IMR-90 (cell line): ENCODE measurements at regions not wholly inside any gene's neighbourhood (a gene's known extent, or its start where the extent isn't known, plus 50 kb on each side); places are given as distances from the start of the nearest gene placed in this dataset.

Source experiments
- ATAC-seq: fragments of 200-7000 bp; cut with Tn5 transposase; 2 replicates; pipeline ENCODE4 v1.9.1; 2020; ENCODE audit warnings: low read depth, mild to moderate bottlenecking, moderate library complexity
- BruUV-seq: library from RNA; stranded (reverse); fragments of 400-500 nt; replicated peaks from 2 replicates; lab custom pipeline; 2021; lab: Mats Ljungman, UMichigan
- CTCF ChIA-PET: fragments of 300-600 bp; formaldehyde crosslinking; extraction: SDS; loops from one replicate; lab custom pipeline; 2021; ENCODE audit warnings: antibody characterized with exemption; lab: Yijun Ruan, JAX
- POLR2A ChIA-PET: fragments of 300-600 bp; sonication (Branson Sonifier 250); formaldehyde crosslinking; loops from one replicate; lab custom pipeline; 2022; ENCODE audit warnings: antibody characterized with exemption; ENCODE audit not compliant: unreplicated experiment; lab: Charles Lee
- DNase-seq: peaks from one replicate; pipeline ENCODE4 v3.0.0; 2013
- H2AFZ ChIP-seq: replicated peaks from 2 replicates; pipeline ENCODE3; 2013; ENCODE audit warnings: low read length, mild to moderate bottlenecking; ENCODE audit not compliant: poor library complexity
- H2AK5ac ChIP-seq: 2 replicates; pipeline ENCODE4 v1.6.1; 2013; ENCODE audit warnings: low read depth, low read length, inconsistent platforms
- H2AK9ac ChIP-seq: replicated peaks from 2 replicates; pipeline ENCODE3; 2013; ENCODE audit warnings: mild to moderate bottlenecking, low read depth, low read length, moderate library complexity; ENCODE audit not compliant: poor library complexity
- H2BK120ac ChIP-seq: 2 replicates; pipeline ENCODE4 v1.6.1; 2013; ENCODE audit warnings: low read depth, low read length, inconsistent platforms
- H2BK15ac ChIP-seq: 3 replicates; pipeline ENCODE4 v1.6.1; 2013; ENCODE audit warnings: low read depth, low read length, inconsistent platforms
- H2BK20ac ChIP-seq: 2 replicates; pipeline ENCODE4 v1.6.1; 2013; ENCODE audit warnings: low read depth, mild to moderate bottlenecking, inconsistent platforms, low read length, moderate library complexity
- H2BK5ac ChIP-seq: 2 replicates; pipeline ENCODE4 v1.6.1; 2013; ENCODE audit warnings: mild to moderate bottlenecking, low read depth, low read length, inconsistent platforms; ENCODE audit not compliant: poor library complexity, severe bottlenecking
- H3K14ac ChIP-seq: replicated peaks from 2 replicates; pipeline ENCODE4 v1.6.1; 2013; ENCODE audit warnings: low read depth, low read length, inconsistent platforms
- H3K18ac ChIP-seq: 2 replicates; pipeline ENCODE4 v1.6.1; 2013; ENCODE audit warnings: low read depth, low read length, control low read depth
- H3K23ac ChIP-seq: 2 replicates; pipeline ENCODE4 v1.6.1; 2013; ENCODE audit warnings: low read depth, low read length, inconsistent platforms
- H3K27ac ChIP-seq: 2 replicates; pipeline ENCODE4 v1.5.1; 2013; ENCODE audit warnings: mild to moderate bottlenecking, control low read depth, low read length; ENCODE audit not compliant: insufficient read depth
- H3K27me3 ChIP-seq: 2 replicates; pipeline ENCODE4 v1.6.1; 2013; ENCODE audit warnings: low read length; ENCODE audit not compliant: control insufficient read depth, insufficient read depth
- H3K36me3 ChIP-seq: 2 replicates; pipeline ENCODE4 v1.6.1; 2013; ENCODE audit warnings: low read length, mixed read lengths; ENCODE audit not compliant: control insufficient read depth, insufficient read depth
- H3K4ac ChIP-seq: 2 replicates; pipeline ENCODE4 v1.6.1; 2013; ENCODE audit warnings: low read depth, low read length, inconsistent platforms
- H3K4me1 ChIP-seq: 2 replicates; pipeline ENCODE4 v1.6.1; 2013; ENCODE audit warnings: low read length, mixed read lengths; ENCODE audit not compliant: control insufficient read depth, insufficient read depth
- H3K4me2 ChIP-seq: 2 replicates; pipeline ENCODE4 v1.6.1; 2013; ENCODE audit warnings: low read depth, mild to moderate bottlenecking, control low read depth, low read length, moderate library complexity
- H3K4me3 ChIP-seq: 2 replicates; pipeline ENCODE4 v1.5.1; 2013; ENCODE audit warnings: low read depth, mild to moderate bottlenecking, control low read depth, low read length, moderate library complexity; ENCODE audit not compliant: insufficient read depth
- H3K56ac ChIP-seq: 2 replicates; pipeline ENCODE4 v1.6.1; 2013; ENCODE audit warnings: low read length, inconsistent platforms; ENCODE audit not compliant: insufficient read depth; ENCODE audit errors: extremely low read depth
- H3K79me1 ChIP-seq, 2 experiments: 2 replicates each; pipeline ENCODE4 v1.6.1; 2013; ENCODE audit warnings: low read length in 2 of 2, inconsistent platforms in 1 of 2, low read depth in 1 of 2
- H3K9ac ChIP-seq: 2 replicates; pipeline ENCODE4 v1.6.1; 2013; ENCODE audit warnings: low read depth, low read length, control low read depth
- H3K9me1 ChIP-seq: 2 replicates; pipeline ENCODE4 v1.6.1; 2013; ENCODE audit warnings: low read length, inconsistent platforms; ENCODE audit not compliant: insufficient read depth
- H3K9me3 ChIP-seq: 2 replicates; pipeline ENCODE4 v1.6.1; 2013; ENCODE audit warnings: low read length; ENCODE audit not compliant: control insufficient read depth, insufficient read depth
- H4K20me1 ChIP-seq: 2 replicates; pipeline ENCODE4 v1.6.1; 2013; ENCODE audit warnings: low read length, inconsistent platforms; ENCODE audit not compliant: insufficient read depth
- H4K5ac ChIP-seq: 2 replicates; pipeline ENCODE4 v1.6.1; 2013; ENCODE audit warnings: mild to moderate bottlenecking, low read depth, low read length, control low read depth
- H4K8ac ChIP-seq, 2 experiments: 2 replicates each; pipeline ENCODE4 v1.6.1; 2013; ENCODE audit warnings: low read depth in 2 of 2, low read length in 2 of 2, control low read depth in 1 of 2, inconsistent platforms in 1 of 2
- H4K91ac ChIP-seq: 2 replicates; pipeline ENCODE4 v1.6.1; 2013; ENCODE audit warnings: low read depth, low read length, inconsistent platforms; ENCODE audit not compliant: insufficient read depth
- BHLHE40 ChIP-seq: fragments of 150-350 bp; IDR thresholded peaks from 2 replicates; pipeline ENCODE4 v1.6.1; 2016; ENCODE audit warnings: mild to moderate bottlenecking, low read depth, low read length
- CTCF ChIP-seq: conservative IDR thresholded peaks from 2 replicates; pipeline ENCODE4 v1.5.1; 2012; ENCODE audit warnings: mild to moderate bottlenecking, low read depth, low read length, improper control_type of control experiment
- MAFK ChIP-seq: IDR thresholded peaks from 2 replicates; pipeline ENCODE4 v1.6.1; 2012; ENCODE audit warnings: low read depth, low read length, improper control_type of control experiment
- RCOR1 ChIP-seq: IDR thresholded peaks from 2 replicates; pipeline ENCODE4 v1.6.1; 2012; ENCODE audit warnings: mild to moderate bottlenecking, low read length, improper control_type of control experiment; ENCODE audit not compliant: insufficient replicate concordance
- USF2 ChIP-seq: fragments of 150-350 bp; IDR thresholded peaks from 2 replicates; pipeline ENCODE4 v1.6.1; 2017; ENCODE audit warnings: mild to moderate bottlenecking, antibody characterized with exemption, low read length, low read depth
- whole genome bisulfite sequencing, 2 experiments: methylation state at CpG; one replicate each; pipeline versions ENCODE4 v1.1.5 to v1.1.7; 2013; ENCODE audit warnings: missing lambda C conversion rate in 2 of 2; ENCODE audit not compliant: insufficient read length in 1 of 2; ENCODE audit errors: extremely low coverage in 2 of 2; 5-methylcytosine and 5-hydroxymethylcytosine counted together
- dilution Hi-C: fragments of 300-500 bp; cut with HindIII; formaldehyde crosslinking; loops from one replicate; pipeline ENCODE4 v1.14.3; 2018; ENCODE audit warnings: low sequenced_read_pairs; ENCODE audit not compliant: unreplicated experiment
- in situ Hi-C: fragments of 300-500 bp; cut with MboI; formaldehyde crosslinking; loops from 3 replicates; pipeline ENCODE4 v1.14.3; 2019; ENCODE audit warnings: low sequenced_read_pairs, inconsistent platforms, mixed read lengths
- intact Hi-C: fragments of 100-400 bp; cut with micrococcal nuclease; formaldehyde crosslinking; loops from 2 replicates; pipeline ENCODE4 v1.10.0; 2022

- POLR2A ChIA-PET = no interaction called here
- Histone ChIP-seq H2AK5ac (no peak overlapping the region), H3K23ac (no peak overlapping the region), H3K36me3 (no peaks in the 10 kb centered on the region), H2AFZ (no peak overlapping the region), H3K4ac (no peak overlapping the region), H4K91ac (no peak overlapping the region), H3K14ac (no peak overlapping the region), H2BK120ac (no peak overlapping the region), H3K4me3 (no peak overlapping the region), H3K9ac (no peak overlapping the region), H4K20me1 (no peaks in the 10 kb centered on the region), H2AK9ac (no peak overlapping the region), H3K9me1 (no peaks in the 10 kb centered on the region), H2BK15ac (no peak overlapping the region), H4K8ac (no peak overlapping the region), H4K5ac (no peak overlapping the region), H2BK20ac (no peak overlapping the region), H3K79me1 (no peaks in the 10 kb centered on the region), H3K4me1 (no peaks in the 10 kb centered on the region), H3K27ac (no peak overlapping the region), H3K4me2 (no peak overlapping the region), H3K56ac (no peak overlapping the region), H2BK5ac (no peak overlapping the region), H3K27me3 (no peaks in the 10 kb centered on the region), H3K18ac (no peak overlapping the region), H3K9me3 (no peaks in the 10 kb centered on the region)
- WGBS, 2 experiments = 25% methylated on average over 4 of the region's 10 CpGs; no CpG with 5 or more reads in 1 of the 2 experiments
- ATAC-seq = no peak
- dilution Hi-C loops = no loop called here
- BruUV-seq = no TSS peak
- TF ChIP-seq MAFK = no peak
- TF ChIP-seq RCOR1 = no peak
- TF ChIP-seq BHLHE40 = no peak
- no peak for TF ChIP-seq USF2
- no peak for TF ChIP-seq CTCF
- CTCF ChIA-PET = no interaction called here
- in situ Hi-C loops = no loop called here
- intact Hi-C loops = no loop called here
- DNase-seq = no peak
These were observed 59.9 kb upstream of the ATF7IP2 start for GRCh38 chr16:10325783-10326543.
